ENCODE measurements at regions not wholly inside any gene's neighbourhood (a gene's known extent, or its start where the extent isn't known, plus 50 kb on each side); places are given as distances from the start of the nearest gene placed in this dataset.
"Not testable (repeated sequence)": the region's sequence is repeated elsewhere in the genome, so short reads cannot be mapped to it uniquely, and the experiment has no call there.

DNA sequence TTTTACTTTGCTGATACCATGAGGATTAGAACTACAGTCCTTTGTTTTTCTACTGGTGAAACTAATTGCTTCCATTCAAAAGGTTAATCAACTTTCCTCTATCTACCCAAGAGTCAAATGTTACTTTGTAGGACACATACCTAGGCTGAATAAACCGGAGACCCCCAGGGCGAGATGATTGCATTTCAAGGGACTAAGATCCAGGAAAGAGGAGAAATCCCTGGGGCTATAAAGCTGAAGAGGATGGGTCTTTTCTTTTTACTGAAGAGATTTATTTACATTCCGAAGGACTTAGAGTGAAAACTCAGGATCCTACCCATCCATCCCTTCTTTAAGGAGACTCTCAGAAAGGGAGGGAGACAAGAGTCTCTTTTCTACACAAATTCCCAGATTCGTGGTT, 331.9 kb downstream of the CDH19 start:
- DNase-seq = no peak

- DNase-seq = no peak
Observed at GRCh38 chr18:66264130-66264529, 339.8 kb downstream of the CDH19 start.

GRCh38 chr18:66254121-66254520, 349.8 kb downstream of the CDH19 start:
- DNase-seq = no peak

GRCh38 chr18:66252703-66253102, 351.2 kb downstream of the CDH19 start:
- no peak for DNase-seq

DNA sequence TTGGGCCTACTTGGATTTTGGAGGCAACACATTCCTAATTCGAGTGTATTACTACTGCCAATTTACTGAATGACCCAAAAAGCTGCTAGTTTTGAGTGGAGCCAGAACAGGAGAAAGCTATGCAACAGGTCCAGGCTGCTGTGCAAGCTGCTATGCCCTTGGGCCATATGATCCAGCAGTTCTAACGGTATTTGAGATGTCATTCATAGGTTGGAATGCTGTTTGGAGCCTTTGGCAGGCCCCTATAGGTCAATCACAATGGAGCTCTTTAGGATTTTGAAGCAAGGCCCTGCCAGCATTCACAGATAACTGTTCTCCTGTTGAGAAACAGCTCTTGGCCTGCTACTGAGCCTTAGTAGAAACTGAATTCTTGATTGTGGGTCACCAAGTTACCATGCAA, 368.7 kb downstream of the CDH19 start:
- DNase-seq = no peak

GRCh38 chr18:66226782-66227181, 377.1 kb downstream of the CDH19 start:
- DNase-seq = no peak

DNA sequence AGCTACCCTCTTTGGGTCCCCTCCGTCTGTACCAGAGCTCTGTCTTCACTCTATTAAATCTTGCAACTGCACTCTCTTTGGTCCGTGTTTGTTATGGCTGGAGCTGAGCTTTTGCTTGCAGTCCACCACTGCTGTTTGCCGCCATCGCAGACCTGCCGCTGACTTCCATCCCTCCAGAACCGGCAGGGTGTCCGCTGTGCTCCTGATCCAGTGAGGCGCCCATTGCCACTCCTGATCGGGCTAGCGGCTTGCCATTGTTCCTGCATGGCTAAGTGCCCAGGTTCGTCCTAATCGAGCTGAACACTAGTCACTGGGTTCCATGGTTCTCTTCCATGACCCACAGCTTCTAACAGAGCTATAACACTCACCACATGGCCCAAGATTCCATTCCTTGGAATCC, 380.6 kb downstream of the CDH19 start:
- DNase-seq = not testable (repeated sequence)

- no peak for DNase-seq
Observed at GRCh38 chr18:66222174-66222573, 381.7 kb downstream of the CDH19 start.

GRCh38 chr18:66219817-66220216, 384.1 kb downstream of the CDH19 start:
- no peak for DNase-seq

- DNase-seq = no peak
Observed at GRCh38 chr18:66211749-66212148, 392.1 kb downstream of the CDH19 start.

GRCh38 chr18:66210875-66211274, 393.0 kb downstream of the CDH19 start:
- DNase-seq = no peak

GRCh38 chr18:66209656-66210055, 394.2 kb downstream of the CDH19 start:
- DNase-seq = no peak

DNA sequence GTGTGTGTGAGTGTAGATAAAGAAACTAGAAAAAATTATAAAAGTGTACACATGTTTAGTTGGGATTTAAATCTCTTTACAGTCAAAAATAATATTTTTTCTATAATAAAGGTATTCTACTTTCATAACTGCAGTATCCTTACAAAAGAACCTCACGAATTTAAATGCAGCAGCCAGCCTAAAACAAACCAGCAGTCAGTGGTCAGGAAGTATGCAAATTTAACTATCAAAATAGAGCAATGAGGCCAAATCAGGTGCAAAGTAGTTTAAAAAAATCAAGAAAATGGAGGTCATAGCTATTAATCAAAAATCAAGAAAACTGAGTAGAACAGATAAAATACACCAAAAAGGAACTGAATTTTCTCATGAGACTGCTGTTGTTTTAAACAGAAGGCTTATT, 407.1 kb downstream of the CDH19 start:
- no peak for DNase-seq

DNA sequence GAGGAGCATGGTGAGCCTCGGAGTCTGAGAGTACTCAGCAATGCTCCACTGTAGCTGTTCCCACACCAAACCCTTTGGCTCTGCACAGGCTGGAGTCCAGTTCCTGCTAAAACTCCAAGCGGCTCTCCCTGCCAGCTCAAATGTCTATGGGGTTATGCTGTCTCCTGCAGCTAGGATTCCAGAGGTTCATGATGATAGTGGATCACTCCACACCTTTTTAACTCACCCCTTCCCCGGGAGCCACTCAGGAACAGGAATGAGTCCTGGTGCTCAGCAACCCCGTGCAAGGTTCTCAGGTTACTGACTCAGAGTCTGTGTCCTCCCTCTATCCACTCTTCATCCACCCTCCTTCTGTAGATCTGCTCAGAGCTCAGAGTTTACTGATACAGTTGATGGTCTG, 410.0 kb downstream of the CDH19 start:
- DNase-seq = no peak

DNA sequence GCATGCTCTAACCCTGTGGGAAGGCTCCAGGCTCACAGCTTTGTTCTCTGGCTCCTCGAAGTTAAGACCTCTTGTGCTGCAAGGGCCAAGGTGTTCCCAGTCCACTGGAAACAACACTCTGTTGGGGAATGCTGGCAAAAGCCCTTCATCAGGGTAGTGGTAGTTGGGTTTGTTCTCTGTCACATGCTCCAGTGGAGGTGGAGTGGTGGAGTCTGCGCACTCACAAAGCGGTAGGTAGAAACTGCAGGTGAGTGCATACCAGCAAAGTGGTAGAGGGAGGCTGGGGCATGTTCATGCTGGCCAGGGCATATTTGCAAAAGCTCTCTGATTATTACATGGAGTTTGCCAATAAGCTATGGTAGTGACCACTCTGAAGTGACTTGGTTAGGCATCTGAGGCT, 410.5 kb downstream of the CDH19 start:
- DNase-seq = no peak

GRCh38 chr18:66168685-66169235, 417.9 kb downstream of the CDH7 start:
- peak; percentile 64 for DNase-seq

- no peak for DNase-seq
Observed at GRCh38 chr18:66167829-66168684, 417.2 kb downstream of the CDH7 start.

- no peak for DNase-seq
Observed at GRCh38 chr18:66160007-66160406, 409.2 kb downstream of the CDH7 start.

DNA sequence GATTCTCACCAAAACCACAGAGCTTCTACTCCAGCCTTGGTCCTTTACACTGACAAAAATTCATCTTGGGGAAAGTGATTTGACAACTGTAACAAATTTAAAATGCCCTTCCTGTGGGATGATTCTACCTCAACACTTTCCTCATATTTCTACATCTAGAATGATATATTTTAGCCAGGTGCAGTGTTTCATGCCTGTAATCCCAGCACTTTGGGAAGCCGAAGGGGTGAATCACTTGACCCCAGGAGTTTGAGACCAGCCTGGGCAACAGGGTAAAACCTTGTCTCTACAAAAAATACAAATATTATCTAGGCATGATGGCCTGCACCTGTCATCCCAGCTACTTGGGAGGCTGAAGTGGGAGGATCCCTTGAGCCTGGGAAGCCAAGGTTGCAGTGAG, 408.6 kb downstream of the CDH7 start:
- DNase-seq = no peak

DNA sequence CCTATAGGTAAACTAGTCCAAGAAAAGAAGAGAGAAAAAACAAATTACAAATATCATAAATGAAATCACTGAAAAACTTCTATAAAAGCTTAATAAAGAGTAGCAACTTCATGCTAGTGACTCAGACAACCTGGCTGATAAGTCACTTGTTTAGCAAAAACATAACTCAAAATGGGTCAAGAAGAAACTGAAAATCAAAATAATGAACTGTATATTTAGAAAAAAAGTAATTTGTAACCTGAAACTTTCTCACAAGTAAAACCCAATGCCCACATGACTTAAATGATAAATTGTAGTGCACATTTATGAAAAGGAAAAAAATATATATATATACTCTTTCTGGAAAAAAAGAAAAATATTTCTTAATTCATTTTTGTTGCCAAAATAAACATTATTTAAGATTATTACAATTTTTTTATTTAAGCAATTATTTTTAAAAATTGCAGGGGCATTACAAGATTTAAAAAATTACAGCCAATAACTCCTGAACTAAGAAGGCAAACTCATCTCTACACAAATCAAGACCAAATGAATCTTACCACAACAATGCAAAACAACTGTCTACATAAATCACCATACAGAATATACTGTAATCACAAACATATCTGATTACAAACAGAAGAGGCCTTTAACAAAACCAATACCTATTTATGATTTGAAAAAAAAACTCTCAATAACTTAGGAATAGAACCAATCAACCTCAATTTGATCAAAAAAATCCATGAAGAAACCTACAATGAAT, 406.3 kb downstream of the CDH7 start:
- no peak for DNase-seq

- DNase-seq = no peak
Observed at GRCh38 chr18:66150650-66151049, 399.8 kb downstream of the CDH7 start.

GRCh38 chr18:66143029-66143428, 392.2 kb downstream of the CDH7 start:
- no peak for DNase-seq

DNA sequence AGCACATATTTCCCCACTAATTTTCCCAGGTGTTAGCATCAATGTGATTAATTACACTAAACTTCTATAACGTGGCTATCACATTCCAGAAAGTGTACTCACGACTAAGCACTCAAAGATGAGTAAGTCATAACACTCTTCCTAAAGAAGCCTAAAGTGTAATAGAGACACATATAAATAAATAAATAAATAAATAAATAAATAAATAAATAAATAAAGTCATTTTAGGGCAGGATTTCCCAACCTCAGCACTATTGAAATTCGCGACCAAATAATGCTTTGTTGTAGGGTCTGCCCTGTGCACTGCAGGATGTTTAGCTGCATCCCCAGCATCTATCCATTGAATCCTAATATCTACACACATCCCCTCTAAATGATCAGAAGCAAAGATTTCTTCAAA, 390.9 kb downstream of the CDH7 start:
- no peak for DNase-seq

GRCh38 chr18:66138642-66139041, 387.8 kb downstream of the CDH7 start:
- no peak for DNase-seq

Measured in DMS79 (cell line).